IMR-90 (cell line): ENCODE measurements at regions not wholly inside any gene's neighbourhood (a gene's known extent, or its start where the extent isn't known, plus 50 kb on each side); places are given as distances from the start of the nearest gene placed in this dataset.

Source experiments
- BHLHE40 ChIP-seq: fragments of 150-350 bp; IDR thresholded peaks from 2 replicates; pipeline ENCODE4 v1.6.1; 2016; ENCODE audit warnings: mild to moderate bottlenecking, low read depth, low read length
- CHD1 ChIP-seq: IDR thresholded peaks from 2 replicates; pipeline ENCODE4 v1.6.1; 2012; ENCODE audit warnings: low read depth, low read length, improper control_type of control experiment
- MAFK ChIP-seq: IDR thresholded peaks from 2 replicates; pipeline ENCODE4 v1.6.1; 2012; ENCODE audit warnings: low read depth, low read length, improper control_type of control experiment
- POLR2A ChIP-seq: IDR thresholded peaks from 2 replicates; pipeline ENCODE4 v1.6.1; 2012; ENCODE audit warnings: mild to moderate bottlenecking, low read depth, low read length
- RAD21 ChIP-seq: IDR thresholded peaks from 2 replicates; pipeline ENCODE4 v1.6.1; 2012; ENCODE audit warnings: low read length, improper control_type of control experiment
- SMC3 ChIP-seq: fragments of 150-350 bp; IDR thresholded peaks from 2 replicates; pipeline ENCODE4 v1.6.1; 2016; ENCODE audit warnings: low read depth, mild to moderate bottlenecking, antibody characterized with exemption, low read length, moderate library complexity
- TF ChIP-seq, protein P1 (sequence below): conservative IDR thresholded peaks from 2 replicates; pipeline ENCODE4 v1.5.1; 2012; ENCODE audit warnings: mild to moderate bottlenecking, low read depth, low read length, improper control_type of control experiment

GRCh38 chr6:166737261-166737660 lies 110.2 kb upstream of the RPS6KA2 start:
- TF ChIP-seq, protein P1, sequence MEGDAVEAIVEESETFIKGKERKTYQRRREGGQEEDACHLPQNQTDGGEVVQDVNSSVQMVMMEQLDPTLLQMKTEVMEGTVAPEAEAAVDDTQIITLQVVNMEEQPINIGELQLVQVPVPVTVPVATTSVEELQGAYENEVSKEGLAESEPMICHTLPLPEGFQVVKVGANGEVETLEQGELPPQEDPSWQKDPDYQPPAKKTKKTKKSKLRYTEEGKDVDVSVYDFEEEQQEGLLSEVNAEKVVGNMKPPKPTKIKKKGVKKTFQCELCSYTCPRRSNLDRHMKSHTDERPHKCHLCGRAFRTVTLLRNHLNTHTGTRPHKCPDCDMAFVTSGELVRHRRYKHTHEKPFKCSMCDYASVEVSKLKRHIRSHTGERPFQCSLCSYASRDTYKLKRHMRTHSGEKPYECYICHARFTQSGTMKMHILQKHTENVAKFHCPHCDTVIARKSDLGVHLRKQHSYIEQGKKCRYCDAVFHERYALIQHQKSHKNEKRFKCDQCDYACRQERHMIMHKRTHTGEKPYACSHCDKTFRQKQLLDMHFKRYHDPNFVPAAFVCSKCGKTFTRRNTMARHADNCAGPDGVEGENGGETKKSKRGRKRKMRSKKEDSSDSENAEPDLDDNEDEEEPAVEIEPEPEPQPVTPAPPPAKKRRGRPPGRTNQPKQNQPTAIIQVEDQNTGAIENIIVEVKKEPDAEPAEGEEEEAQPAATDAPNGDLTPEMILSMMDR = no peak
- TF ChIP-seq RAD21 (no peak), POLR2A (no peak), MAFK (no peak), SMC3 (no peak), CHD1 (no peak), BHLHE40 (no peak)
